GM12878 (cell line): ENCODE measurements at regions not wholly inside any gene's neighbourhood (a gene's known extent, or its start where the extent isn't known, plus 50 kb on each side); places are given as distances from the start of the nearest gene placed in this dataset.

ENCODE experiments used
- ATF2 ChIP-seq: IDR thresholded peaks from 2 replicates; pipeline ENCODE4 v1.6.1; 2012; ENCODE audit warnings: low read length, inconsistent platforms
- BMI1 ChIP-seq: fragments of 450-650 bp; IDR thresholded peaks from 2 replicates; pipeline ENCODE4 v1.6.1; 2016; ENCODE audit warnings: mild to moderate bottlenecking, moderate library complexity, borderline replicate concordance
- CBFB ChIP-seq: IDR thresholded peaks from 2 replicates; pipeline ENCODE4 v1.6.1; 2016; ENCODE audit warnings: antibody characterized with exemption, low read depth
- CREM ChIP-seq: IDR thresholded peaks from 2 replicates; pipeline ENCODE4 v1.6.1; 2014; ENCODE audit warnings: antibody characterized with exemption, low read depth
- CTCF ChIP-seq, 3 experiments: IDR thresholded peaks in 2 of 3; conservative IDR thresholded peaks in 1 of 3; 2 replicates each; pipeline ENCODE4 v1.5.1; 2011; ENCODE audit warnings: low read depth in 3 of 3, low read length in 3 of 3, mild to moderate bottlenecking in 3 of 3, control low read depth in 2 of 3, moderate library complexity in 2 of 3, inconsistent platforms in 1 of 3, mixed read lengths in 1 of 3; ENCODE audit not compliant: control insufficient read depth in 2 of 3, insufficient read depth in 1 of 3; ENCODE audit errors: extremely low read depth in 1 of 3
- E2F8 ChIP-seq: fragments of 450-650 bp; IDR thresholded peaks from 2 replicates; pipeline ENCODE4 v1.6.1; 2018; ENCODE audit warnings: mild to moderate bottlenecking, low read depth, moderate library complexity; ENCODE audit not compliant: partially characterized antibody
- FOXK2 ChIP-seq: fragments of 450-650 bp; IDR thresholded peaks from 2 replicates; pipeline ENCODE4 v1.6.1; 2017; ENCODE audit warnings: mild to moderate bottlenecking, moderate library complexity
- MXI1 ChIP-seq: fragments of 150-350 bp; IDR thresholded peaks from 2 replicates; pipeline ENCODE4 v1.6.1; 2011; ENCODE audit warnings: low read depth, mild to moderate bottlenecking, inconsistent platforms, low read length, improper control_type of control experiment
- PAX5 ChIP-seq: IDR thresholded peaks from 2 replicates; pipeline ENCODE4 v1.6.1; 2011; ENCODE audit warnings: low read depth, low read length, borderline replicate concordance
- POLR2A ChIP-seq: IDR thresholded peaks from 2 replicates; pipeline ENCODE4 v1.6.1; 2011; ENCODE audit warnings: low read depth, mild to moderate bottlenecking, low read length
- RCOR1 ChIP-seq: conservative IDR thresholded peaks from 2 replicates; pipeline ENCODE4 v1.6.1; 2012; ENCODE audit warnings: low read depth, low read length, improper control_type of control experiment
- SMC3 ChIP-seq: IDR thresholded peaks from 2 replicates; pipeline ENCODE4 v1.6.1; 2011; ENCODE audit warnings: low read length, improper control_type of control experiment, borderline replicate concordance
- SRF ChIP-seq, 2 experiments: IDR thresholded peaks; 2 replicates each; pipeline ENCODE4 v1.6.1; 2011; ENCODE audit warnings: low read depth in 2 of 2, low read length in 2 of 2, mild to moderate bottlenecking in 1 of 2, moderate library complexity in 1 of 2
- STAT3 ChIP-seq: IDR thresholded peaks from 2 replicates; pipeline ENCODE4 v1.6.1; 2011; ENCODE audit warnings: low read depth, low read length, improper control_type of control experiment

- no peak for TF ChIP-seq CBFB
- no peak for TF ChIP-seq PAX5
- TF ChIP-seq CTCF (IDR thresholded peaks at IDR 0.05 in 2 of 3, conservative IDR thresholded peaks at IDR 0.05 in 1 of 3; ENCODE audit: control insufficient read depth in 2 of 3, extremely low read depth in 1 of 3, insufficient read depth in 1 of 3, low read depth in 3 of 3, low read length in 3 of 3): no peak
- TF ChIP-seq BMI1: no peak
- TF ChIP-seq RCOR1: no peak
- TF ChIP-seq POLR2A: no peak
- no peak for TF ChIP-seq MXI1
- TF ChIP-seq SMC3: no peak
- no peak for TF ChIP-seq FOXK2
- no peak for TF ChIP-seq E2F8
- no peak for TF ChIP-seq SRF (IDR thresholded peaks at IDR 0.05; ENCODE audit: low read depth in 2 of 2, low read length in 2 of 2)
- TF ChIP-seq STAT3: no peak
- no peak for TF ChIP-seq ATF2
- TF ChIP-seq CREM: no peak
Observed at GRCh38 chr17:72444517-72445054, 323.8 kb downstream of the SOX9 start.
